WTC11 (cell line): ENCODE measurements at regions not wholly inside any gene's neighbourhood (a gene's known extent, or its start where the extent isn't known, plus 50 kb on each side); places are given as distances from the start of the nearest gene placed in this dataset.

Source experiments
- ATF1 ChIP-seq: sonication (generic); formaldehyde crosslinking; IDR thresholded peaks from 2 replicates; pipeline ENCODE4 v1.8.1; 2023; ENCODE audit warnings: mild to moderate bottlenecking, moderate library complexity, missing genetic modification reagents
- CTCF ChIP-seq: fragments of 200-600 bp; IDR thresholded peaks from 2 replicates; pipeline ENCODE4 v1.8.0; 2022; ENCODE audit warnings: antibody characterized with exemption
- KAT7 ChIP-seq: sonication (generic); formaldehyde crosslinking; IDR thresholded peaks from 2 replicates; pipeline ENCODE4 v1.8.1; 2023; ENCODE audit warnings: missing genetic modification reagents, mild to moderate bottlenecking, borderline replicate concordance
- NR2C2 ChIP-seq: sonication (generic); formaldehyde crosslinking; IDR thresholded peaks from 2 replicates; pipeline ENCODE4 v1.8.0; 2022; ENCODE audit warnings: mild to moderate bottlenecking, missing genetic modification reagents
- NR3C1 ChIP-seq: sonication (generic); formaldehyde crosslinking; conservative IDR thresholded peaks from 2 replicates; pipeline ENCODE4 v1.8.1; 2023; ENCODE audit warnings: low read depth, mild to moderate bottlenecking, missing genetic modification reagents
- USF2 ChIP-seq: sonication (generic); formaldehyde crosslinking; IDR thresholded peaks from 2 replicates; pipeline ENCODE4 v1.8.1; 2023; ENCODE audit warnings: mild to moderate bottlenecking, missing genetic modification reagents, moderate library complexity
- TF ChIP-seq, protein P1 (sequence below): fragments of 250-450 bp; sonication (Bioruptor Pico); IDR thresholded peaks from 2 replicates; pipeline ENCODE4 v2.1.2; 2022; ENCODE audit warnings: mild to moderate bottlenecking, moderate library complexity
- TF ChIP-seq, protein P2 (sequence below): sonication (generic); formaldehyde crosslinking; IDR thresholded peaks from 2 replicates; pipeline ENCODE4 v1.8.1; 2023; ENCODE audit warnings: mild to moderate bottlenecking, moderate library complexity, missing genetic modification reagents
- TF ChIP-seq, protein P3 (sequence below): sonication (generic); formaldehyde crosslinking; IDR thresholded peaks from 2 replicates; pipeline ENCODE4 v1.8.0; 2022; ENCODE audit warnings: mild to moderate bottlenecking, missing genetic modification reagents

DNA sequence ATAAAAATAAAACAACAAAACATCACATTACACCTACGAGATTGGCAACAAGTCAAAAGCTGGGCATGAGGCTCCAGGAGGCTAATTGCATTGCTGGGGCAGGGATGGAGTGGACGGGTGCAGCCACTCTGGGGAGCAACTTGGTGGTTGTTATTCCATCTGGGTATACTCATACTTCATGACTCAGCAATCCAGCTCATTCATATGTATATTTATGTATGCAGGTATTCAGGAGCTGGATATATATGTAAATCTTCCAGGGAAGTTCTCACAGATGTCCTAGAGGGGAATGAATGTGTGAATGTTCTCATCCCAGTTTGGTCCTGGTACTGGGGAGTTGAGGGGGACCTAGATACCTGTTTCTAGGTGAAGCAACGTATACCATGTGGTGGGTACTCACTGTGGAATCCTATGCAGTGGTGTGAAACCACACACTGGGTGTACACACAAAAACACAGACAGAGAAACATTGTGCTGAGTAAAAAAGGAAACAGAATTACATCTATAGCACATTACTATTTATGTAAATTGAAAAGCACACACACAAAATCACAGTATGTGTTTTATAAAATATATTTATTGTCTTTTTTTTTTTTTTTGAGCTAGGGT lies 79.7 kb upstream of the RAB4A start:
- no peak for TF ChIP-seq CTCF
- TF ChIP-seq ATF1 = no peak
- TF ChIP-seq NR2C2 = no peak
- TF ChIP-seq USF2 (CRISPR knock-in tag) = no peak
- no peak for TF ChIP-seq NR3C1
- TF ChIP-seq, protein P1, sequence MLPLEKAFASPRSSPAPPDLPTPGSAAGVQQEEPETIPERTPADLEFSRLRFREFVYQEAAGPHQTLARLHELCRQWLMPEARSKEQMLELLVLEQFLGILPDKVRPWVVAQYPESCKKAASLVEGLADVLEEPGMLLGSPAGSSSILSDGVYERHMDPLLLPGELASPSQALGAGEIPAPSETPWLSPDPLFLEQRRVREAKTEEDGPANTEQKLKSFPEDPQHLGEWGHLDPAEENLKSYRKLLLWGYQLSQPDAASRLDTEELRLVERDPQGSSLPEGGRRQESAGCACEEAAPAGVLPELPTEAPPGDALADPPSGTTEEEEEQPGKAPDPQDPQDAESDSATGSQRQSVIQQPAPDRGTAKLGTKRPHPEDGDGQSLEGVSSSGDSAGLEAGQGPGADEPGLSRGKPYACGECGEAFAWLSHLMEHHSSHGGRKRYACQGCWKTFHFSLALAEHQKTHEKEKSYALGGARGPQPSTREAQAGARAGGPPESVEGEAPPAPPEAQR (CRISPR knock-in tag) = no peak
- TF ChIP-seq, protein P2, sequence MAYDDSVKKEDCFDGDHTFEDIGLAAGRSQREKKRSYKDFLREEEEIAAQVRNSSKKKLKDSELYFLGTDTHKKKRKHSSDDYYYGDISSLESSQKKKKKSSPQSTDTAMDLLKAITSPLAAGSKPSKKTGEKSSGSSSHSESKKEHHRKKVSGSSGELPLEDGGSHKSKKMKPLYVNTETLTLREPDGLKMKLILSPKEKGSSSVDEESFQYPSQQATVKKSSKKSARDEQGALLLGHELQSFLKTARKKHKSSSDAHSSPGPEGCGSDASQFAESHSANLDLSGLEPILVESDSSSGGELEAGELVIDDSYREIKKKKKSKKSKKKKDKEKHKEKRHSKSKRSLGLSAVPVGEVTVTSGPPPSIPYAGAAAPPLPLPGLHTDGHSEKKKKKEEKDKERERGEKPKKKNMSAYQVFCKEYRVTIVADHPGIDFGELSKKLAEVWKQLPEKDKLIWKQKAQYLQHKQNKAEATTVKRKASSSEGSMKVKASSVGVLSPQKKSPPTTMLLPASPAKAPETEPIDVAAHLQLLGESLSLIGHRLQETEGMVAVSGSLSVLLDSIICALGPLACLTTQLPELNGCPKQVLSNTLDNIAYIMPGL (CRISPR knock-in tag) = no peak
- TF ChIP-seq, protein P3, sequence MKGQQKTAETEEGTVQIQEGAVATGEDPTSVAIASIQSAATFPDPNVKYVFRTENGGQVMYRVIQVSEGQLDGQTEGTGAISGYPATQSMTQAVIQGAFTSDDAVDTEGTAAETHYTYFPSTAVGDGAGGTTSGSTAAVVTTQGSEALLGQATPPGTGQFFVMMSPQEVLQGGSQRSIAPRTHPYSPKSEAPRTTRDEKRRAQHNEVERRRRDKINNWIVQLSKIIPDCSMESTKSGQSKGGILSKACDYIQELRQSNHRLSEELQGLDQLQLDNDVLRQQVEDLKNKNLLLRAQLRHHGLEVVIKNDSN (CRISPR knock-in tag) = no peak
- TF ChIP-seq KAT7 = no peak
